GM20000 (cell line): ENCODE measurements at regions not wholly inside any gene's neighbourhood (a gene's known extent, or its start where the extent isn't known, plus 50 kb on each side); places are given as distances from the start of the nearest gene placed in this dataset.

Source experiments
- DNase-seq: peaks from one replicate; pipeline ENCODE4 v3.0.0; 2012; ENCODE audit warnings: low spot score
- CTCF ChIP-seq: IDR thresholded peaks from 2 replicates; pipeline ENCODE4 v1.5.1; 2012; ENCODE audit warnings: mild to moderate bottlenecking, control low read depth; ENCODE audit errors: extremely low read depth, missing control alignments

GRCh38 chr11:28715726-28716125, 607.5 kb downstream of the METTL15 start:
- DNase-seq, result no peak
- TF ChIP-seq CTCF, result no peak

GRCh38 chr11:28713850-28714249, 605.7 kb downstream of the METTL15 start:
- TF ChIP-seq CTCF, result no peak
- no peak for DNase-seq

- no peak for TF ChIP-seq CTCF
- no peak for DNase-seq
Measured at GRCh38 chr11:28708075-28708474, 599.9 kb downstream of the METTL15 start.

DNA sequence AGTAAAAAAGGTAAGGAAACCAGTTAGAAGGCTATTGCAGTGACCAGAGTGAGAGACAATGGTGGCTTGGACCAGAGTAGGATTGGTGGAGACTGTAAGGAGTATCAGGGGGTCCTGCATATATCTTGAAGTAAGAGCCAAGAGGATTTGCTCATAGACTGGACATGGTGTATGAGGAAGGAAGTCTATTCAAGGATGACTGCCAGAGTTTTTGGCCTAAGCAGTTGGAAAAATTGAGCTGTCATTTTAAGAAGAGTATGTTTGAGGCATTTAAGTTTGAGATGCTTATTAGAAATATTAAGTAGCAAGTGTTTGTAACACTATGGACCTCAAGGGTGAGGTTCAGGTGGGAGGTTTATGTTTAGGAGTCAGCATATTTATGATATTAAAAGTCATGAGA, 596.6 kb downstream of the METTL15 start:
- no peak for DNase-seq
- TF ChIP-seq CTCF, result no peak

DNA sequence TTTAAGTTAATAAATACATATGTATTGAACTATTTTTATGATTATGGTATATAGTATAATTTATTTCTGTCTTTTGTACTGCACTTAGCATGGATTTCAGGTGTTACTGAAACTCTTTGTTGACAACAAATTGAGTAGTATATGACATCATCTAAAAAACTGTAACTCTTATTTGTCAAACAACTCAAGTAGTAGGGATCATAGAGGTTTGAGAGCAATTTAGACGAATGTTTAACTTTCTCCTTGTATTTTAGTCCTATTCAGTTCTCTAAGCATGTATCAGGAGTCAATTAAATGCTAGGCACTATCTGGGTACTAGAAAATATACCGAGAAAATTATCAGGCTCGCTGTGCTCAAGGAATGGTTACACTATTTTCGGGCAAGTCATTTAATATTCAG, 595.2 kb downstream of the METTL15 start:
- no peak for DNase-seq
- no peak for TF ChIP-seq CTCF

GRCh38 chr11:28702871-28703270, 594.7 kb downstream of the METTL15 start:
- no peak for TF ChIP-seq CTCF
- DNase-seq, result no peak

GRCh38 chr11:28702450-28702790, 594.2 kb downstream of the METTL15 start:
- no peak for DNase-seq

More at GRCh38 chr11:28702450-28702790, 594.2 kb downstream of the METTL15 start:
- no peak for TF ChIP-seq CTCF
